ENCODE measurements at regions not wholly inside any gene's neighbourhood (a gene's known extent, or its start where the extent isn't known, plus 50 kb on each side); places are given as distances from the start of the nearest gene placed in this dataset.

GRCh38 chr3:86229086-86229774, 761.7 kb downstream of the VGLL3 start:
- H3K4me3 ChIP-seq (ENCODE audit: low read depth, low read length) = no peak overlapping the region
- no peak for DNase-seq (ENCODE audit: low read depth)
- in situ Hi-C loops (cut with HindIII; ENCODE audit: low sequenced_read_pairs) = no loop called here
- TF ChIP-seq, protein P1, sequence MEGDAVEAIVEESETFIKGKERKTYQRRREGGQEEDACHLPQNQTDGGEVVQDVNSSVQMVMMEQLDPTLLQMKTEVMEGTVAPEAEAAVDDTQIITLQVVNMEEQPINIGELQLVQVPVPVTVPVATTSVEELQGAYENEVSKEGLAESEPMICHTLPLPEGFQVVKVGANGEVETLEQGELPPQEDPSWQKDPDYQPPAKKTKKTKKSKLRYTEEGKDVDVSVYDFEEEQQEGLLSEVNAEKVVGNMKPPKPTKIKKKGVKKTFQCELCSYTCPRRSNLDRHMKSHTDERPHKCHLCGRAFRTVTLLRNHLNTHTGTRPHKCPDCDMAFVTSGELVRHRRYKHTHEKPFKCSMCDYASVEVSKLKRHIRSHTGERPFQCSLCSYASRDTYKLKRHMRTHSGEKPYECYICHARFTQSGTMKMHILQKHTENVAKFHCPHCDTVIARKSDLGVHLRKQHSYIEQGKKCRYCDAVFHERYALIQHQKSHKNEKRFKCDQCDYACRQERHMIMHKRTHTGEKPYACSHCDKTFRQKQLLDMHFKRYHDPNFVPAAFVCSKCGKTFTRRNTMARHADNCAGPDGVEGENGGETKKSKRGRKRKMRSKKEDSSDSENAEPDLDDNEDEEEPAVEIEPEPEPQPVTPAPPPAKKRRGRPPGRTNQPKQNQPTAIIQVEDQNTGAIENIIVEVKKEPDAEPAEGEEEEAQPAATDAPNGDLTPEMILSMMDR (IDR thresholded peaks at IDR 0.05; ENCODE audit: low read depth, low read length, missing control alignments) = no peak

DNA sequence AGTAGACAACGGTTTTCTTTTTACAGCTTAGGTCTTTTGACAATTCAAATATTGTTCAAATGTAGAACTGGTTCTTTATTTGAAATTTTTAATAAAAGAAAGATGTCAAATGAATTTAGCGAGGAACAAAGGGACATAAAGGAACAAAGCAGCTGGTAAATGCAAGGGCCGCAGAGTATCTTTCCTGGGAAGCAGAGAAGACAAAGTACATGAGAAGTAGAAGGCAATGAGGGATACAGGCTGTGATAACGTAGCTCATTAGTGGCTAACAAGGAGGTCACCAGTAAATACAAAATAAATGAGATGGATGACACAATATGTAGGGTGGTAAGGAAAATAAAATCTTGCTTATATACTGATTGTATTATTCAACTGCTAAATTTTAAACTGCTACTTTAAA, 762.8 kb downstream of the VGLL3 start:
- H3K4me3 ChIP-seq (ENCODE audit: low read depth, low read length) = no peak overlapping the region
- TF ChIP-seq, protein P1 (IDR thresholded peaks at IDR 0.05; ENCODE audit: low read depth, low read length, missing control alignments) = no peak
- in situ Hi-C loops (cut with HindIII; ENCODE audit: low sequenced_read_pairs) = no loop called here
- DNase-seq (ENCODE audit: low read depth) = no peak

DNA sequence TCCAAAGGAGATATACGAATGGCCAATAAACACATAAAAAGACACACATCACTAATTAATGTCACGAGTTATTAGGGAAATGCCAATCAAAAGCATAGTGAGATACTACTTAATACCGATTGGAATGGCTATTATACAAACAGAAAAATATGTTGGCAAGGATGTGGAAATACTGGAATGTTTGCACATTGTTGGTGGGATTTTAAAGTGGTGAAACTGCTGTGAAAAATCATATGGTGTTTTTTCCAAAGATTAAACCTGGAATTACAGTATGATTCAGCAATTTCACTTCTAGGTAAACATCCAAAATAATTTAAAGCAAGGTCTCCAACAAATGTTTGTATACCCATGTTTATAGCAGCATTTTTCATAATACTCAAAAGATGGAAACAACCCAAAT, 765.5 kb downstream of the VGLL3 start:
- in situ Hi-C loops (cut with HindIII; ENCODE audit: low sequenced_read_pairs) = no loop called here
- no peak for DNase-seq (ENCODE audit: low read depth)
- H3K4me3 ChIP-seq (ENCODE audit: low read depth, low read length) = no peak overlapping the region
- TF ChIP-seq, protein P1 (IDR thresholded peaks at IDR 0.05; ENCODE audit: low read depth, low read length, missing control alignments) = no peak

DNA sequence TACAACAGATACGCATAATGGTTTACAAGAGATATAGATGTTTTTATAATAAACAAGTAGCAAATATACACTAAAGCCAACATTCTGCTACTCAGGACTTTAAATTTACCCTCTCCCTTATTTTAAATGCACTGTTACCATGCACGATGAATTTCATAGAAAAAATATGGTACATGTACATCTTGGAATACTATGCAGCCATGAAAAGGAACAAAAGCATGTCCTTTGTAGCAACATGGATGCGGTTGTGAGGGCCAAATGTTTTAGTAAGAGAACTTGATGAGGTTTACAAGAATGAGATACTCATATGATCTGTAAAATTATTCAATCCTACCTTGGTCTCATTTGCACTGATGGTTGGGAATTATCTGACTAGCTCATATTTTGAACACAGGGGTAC, 769.3 kb downstream of the VGLL3 start:
- in situ Hi-C loops (cut with HindIII; ENCODE audit: low sequenced_read_pairs) = no loop called here
- H3K4me3 ChIP-seq (ENCODE audit: low read depth, low read length) = no peak overlapping the region
- TF ChIP-seq, protein P1 (IDR thresholded peaks at IDR 0.05; ENCODE audit: low read depth, low read length, missing control alignments) = no peak
- DNase-seq (ENCODE audit: low read depth) = no peak

GRCh38 chr3:86208772-86209171, 782.2 kb downstream of the VGLL3 start:
- TF ChIP-seq, protein P1 (IDR thresholded peaks at IDR 0.05; ENCODE audit: low read depth, low read length, missing control alignments) = no peak
- H3K4me3 ChIP-seq (ENCODE audit: low read depth, low read length) = no peak overlapping the region
- in situ Hi-C loops (cut with HindIII; ENCODE audit: low sequenced_read_pairs) = no loop called here
- no peak for DNase-seq (ENCODE audit: low read depth)

DNA sequence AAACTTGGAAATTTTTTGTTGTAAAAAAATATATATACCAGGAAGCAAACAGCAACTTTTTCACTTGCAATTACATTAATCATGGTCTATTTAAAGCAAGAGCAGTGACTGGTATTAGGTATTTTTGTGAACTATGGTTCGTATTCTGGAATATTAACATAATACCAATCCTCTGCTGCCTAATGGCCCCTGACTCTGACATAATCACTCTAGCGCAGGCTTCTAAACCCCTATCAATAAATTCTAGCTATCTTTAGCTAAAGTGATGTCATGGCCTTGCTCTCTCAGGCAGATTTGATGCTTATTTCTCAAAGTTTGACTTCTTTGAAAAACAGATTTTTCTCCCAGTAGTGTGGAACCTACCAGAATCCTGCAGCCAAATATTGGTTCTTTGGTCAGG, 808.3 kb downstream of the VGLL3 start:
- TF ChIP-seq, protein P1 (IDR thresholded peaks at IDR 0.05; ENCODE audit: low read depth, low read length, missing control alignments) = no peak

More for the DNA sequence above, 808.3 kb downstream of the VGLL3 start:
- DNase-seq (ENCODE audit: low read depth) = no peak
- in situ Hi-C loops (cut with HindIII; ENCODE audit: low sequenced_read_pairs) = no loop called here
- no peak overlapping the region for H3K4me3 ChIP-seq (ENCODE audit: low read depth, low read length)
